ENCODE measurements at regions not wholly inside any gene's neighbourhood (a gene's known extent, or its start where the extent isn't known, plus 50 kb on each side); places are given as distances from the start of the nearest gene placed in this dataset.
A peak's percentile ranks its signal among the peaks of the same experiment; 100 is the strongest.
"Not testable (repeated sequence)": the region's sequence is repeated elsewhere in the genome, so short reads cannot be mapped to it uniquely, and the experiment has no call there.

DNA sequence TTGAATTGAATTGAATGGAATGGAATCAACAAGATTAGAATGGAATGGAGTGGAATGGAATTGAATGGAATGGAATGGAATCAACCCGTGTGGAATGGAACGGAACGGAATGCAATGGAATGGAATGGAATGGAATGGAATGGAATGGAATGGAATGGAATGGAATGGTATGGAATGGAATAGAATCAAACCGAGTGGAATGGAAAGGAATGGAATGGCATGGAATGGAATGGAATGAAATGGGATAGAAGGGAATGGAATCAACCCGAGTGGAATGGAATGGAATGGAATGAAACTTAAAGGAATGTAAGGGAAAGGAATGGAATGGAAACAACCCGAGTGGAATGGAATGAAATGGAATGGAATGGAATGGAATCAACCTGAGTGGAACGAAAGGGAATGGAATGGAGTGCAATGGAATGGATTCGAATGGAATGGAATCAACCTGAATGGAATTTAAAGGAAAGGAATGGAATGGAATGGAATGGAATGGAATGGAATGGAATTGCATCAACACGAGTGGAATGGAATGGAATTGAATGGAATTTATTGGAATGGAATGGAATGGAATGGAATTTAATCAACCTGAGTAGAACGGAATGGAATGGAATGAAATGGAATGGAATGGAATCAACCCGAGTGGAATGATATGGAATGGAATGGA is 1146.6 kb downstream of the RPIA start:
- H3K4me3 Mint-ChIP-seq: no peak overlapping the region
- no peaks in the 10 kb centered on the region for H3K27me3 Mint-ChIP-seq (ENCODE audit: low read depth in 3 of 3)
- WGBS (ENCODE audit: insufficient coverage): 70% methylated on average over 11 of the region's 11 CpGs
- peak; percentile 18 for TF ChIP-seq CTCF (IDR thresholded peaks at IDR 0.05)
- H3K4me1 Mint-ChIP-seq: no peaks in the 10 kb centered on the region
- H3K79me2 ChIP-seq (ENCODE audit: insufficient read depth, low read length): no peaks in the 10 kb centered on the region
- no peak overlapping the region for H2AFZ ChIP-seq (ENCODE audit: insufficient read depth, low read depth, low read length, poor library complexity, severe bottlenecking)
- peaks cover 20 to 46% (median 36%) of the 10 kb centered on the region in 7 donors for H3K9me3 Mint-ChIP-seq
- no peaks in the 10 kb centered on the region for H3K36me3 ChIP-seq (replicated peaks in 1 of 2; ENCODE audit: control insufficient read depth in 1 of 2, insufficient read depth in 2 of 2, low read length in 2 of 2)
- no peak overlapping the region for H3K27ac Mint-ChIP-seq
- H3K4me1 ChIP-seq (ENCODE audit: control insufficient read depth in 1 of 2, insufficient read depth in 2 of 2, low read length in 2 of 2): no peaks in the 10 kb centered on the region
- H3K4me3 ChIP-seq (replicated peaks in 1 of 3; ENCODE audit: low read depth in 2 of 3, low read length in 3 of 3): no peak overlapping the region
- intact Hi-C loops (cut with micrococcal nuclease): no loop called here
- no peaks in the 10 kb centered on the region for H3K36me3 Mint-ChIP-seq
- no peak overlapping the region for H3K4me2 ChIP-seq (replicated peaks; ENCODE audit: extremely low read depth, low read length, poor library complexity, severe bottlenecking)
- H3K9ac ChIP-seq (ENCODE audit: insufficient read depth, low read length, poor library complexity, severe bottlenecking): no peak overlapping the region
- H3K27me3 ChIP-seq (ENCODE audit: control insufficient read depth in 2 of 2, insufficient read depth in 2 of 2, low read length in 2 of 2): no peaks in the 10 kb centered on the region
- DNase-seq: no peak
- no peaks in the 10 kb centered on the region for H3K9me3 ChIP-seq (replicated peaks in 1 of 2; ENCODE audit: control insufficient read depth in 1 of 2, insufficient read depth in 1 of 2, low read length in 2 of 2)
- H3K27ac ChIP-seq (ENCODE audit: low read depth in 1 of 2, low read length in 2 of 2): no peak overlapping the region
- no peaks in the 10 kb centered on the region for H4K20me1 ChIP-seq (ENCODE audit: insufficient read depth, low read length)

DNA sequence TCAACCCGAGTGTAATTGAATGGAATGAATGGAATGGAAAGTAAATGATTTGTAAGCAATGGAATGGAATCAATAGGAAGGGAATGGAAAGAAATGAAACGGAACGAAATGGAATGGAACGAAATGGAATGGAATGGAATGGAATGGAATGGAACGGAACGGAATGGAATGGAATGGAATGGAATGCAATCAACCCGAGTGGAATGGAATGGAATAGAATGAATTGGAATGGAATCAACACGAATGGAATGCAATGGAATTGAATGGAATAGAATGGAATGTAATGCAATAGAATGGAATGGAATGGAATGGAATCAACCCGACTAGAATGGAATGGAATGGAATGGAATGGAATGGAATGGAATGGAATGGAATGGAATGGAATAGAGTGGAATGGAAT is 1148.7 kb downstream of the RPIA start:
- H4K20me1 ChIP-seq (ENCODE audit: insufficient read depth, low read length); H3K36me3 ChIP-seq (replicated peaks in 1 of 2; ENCODE audit: control insufficient read depth in 1 of 2, insufficient read depth in 2 of 2, low read length in 2 of 2); H3K4me3 Mint-ChIP-seq; H3K4me2 ChIP-seq (replicated peaks; ENCODE audit: extremely low read depth, low read length, poor library complexity, severe bottlenecking); H3K27ac Mint-ChIP-seq; H3K4me1 ChIP-seq (ENCODE audit: control insufficient read depth in 1 of 2, insufficient read depth in 2 of 2, low read length in 2 of 2); H3K36me3 Mint-ChIP-seq; H3K4me1 Mint-ChIP-seq; H3K79me2 ChIP-seq (ENCODE audit: insufficient read depth, low read length); H2AFZ ChIP-seq (ENCODE audit: insufficient read depth, low read depth, low read length, poor library complexity, severe bottlenecking); DNase-seq; H3K9me3 ChIP-seq (replicated peaks in 1 of 2; ENCODE audit: control insufficient read depth in 1 of 2, insufficient read depth in 1 of 2, low read length in 2 of 2); H3K9ac ChIP-seq (ENCODE audit: insufficient read depth, low read length, poor library complexity, severe bottlenecking); H3K27me3 ChIP-seq (ENCODE audit: control insufficient read depth in 2 of 2, insufficient read depth in 2 of 2, low read length in 2 of 2); H3K27me3 Mint-ChIP-seq (ENCODE audit: low read depth in 3 of 3); intact Hi-C loops (cut with micrococcal nuclease); H3K27ac ChIP-seq (ENCODE audit: low read depth in 1 of 2, low read length in 2 of 2); H3K4me3 ChIP-seq (replicated peaks in 1 of 3; ENCODE audit: low read depth in 2 of 3, low read length in 3 of 3): not testable (repeated sequence)
- peaks cover 19 to 37% (median 31%) of the 10 kb centered on the region in 7 donors for H3K9me3 Mint-ChIP-seq
- 70% methylated on average over 9 of the region's 9 CpGs for WGBS (ENCODE audit: insufficient coverage)

- H3K36me3 Mint-ChIP-seq; H3K27ac ChIP-seq (ENCODE audit: low read depth in 1 of 2, low read length in 2 of 2); H3K79me2 ChIP-seq (ENCODE audit: insufficient read depth, low read length); H3K27me3 ChIP-seq (ENCODE audit: control insufficient read depth in 2 of 2, insufficient read depth in 2 of 2, low read length in 2 of 2); H3K4me3 ChIP-seq (replicated peaks in 1 of 3; ENCODE audit: low read depth in 2 of 3, low read length in 3 of 3); H3K4me1 Mint-ChIP-seq; H4K20me1 ChIP-seq (ENCODE audit: insufficient read depth, low read length); H2AFZ ChIP-seq (ENCODE audit: insufficient read depth, low read depth, low read length, poor library complexity, severe bottlenecking); DNase-seq; H3K4me1 ChIP-seq (ENCODE audit: control insufficient read depth in 1 of 2, insufficient read depth in 2 of 2, low read length in 2 of 2); H3K4me2 ChIP-seq (replicated peaks; ENCODE audit: extremely low read depth, low read length, poor library complexity, severe bottlenecking); H3K4me3 Mint-ChIP-seq; H3K9me3 ChIP-seq (replicated peaks in 1 of 2; ENCODE audit: control insufficient read depth in 1 of 2, insufficient read depth in 1 of 2, low read length in 2 of 2); H3K27ac Mint-ChIP-seq; H3K36me3 ChIP-seq (replicated peaks in 1 of 2; ENCODE audit: control insufficient read depth in 1 of 2, insufficient read depth in 2 of 2, low read length in 2 of 2); intact Hi-C loops (cut with micrococcal nuclease); H3K9ac ChIP-seq (ENCODE audit: insufficient read depth, low read length, poor library complexity, severe bottlenecking); H3K27me3 Mint-ChIP-seq (ENCODE audit: low read depth in 3 of 3): not testable (repeated sequence)
- peaks cover 11 to 32% (median 26%) of the 10 kb centered on the region in 7 donors for H3K9me3 Mint-ChIP-seq
- 70% methylated on average over 9 of the region's 10 CpGs for WGBS (ENCODE audit: insufficient coverage)
Measured at GRCh38 chr2:89840781-89841475, 1149.5 kb downstream of the RPIA start.

Data from CD14-positive monocyte (primary cell).